Heart right ventricle (tissue), 16 donors: ENCODE measurements at regions not wholly inside any gene's neighbourhood (a gene's known extent, or its start where the extent isn't known, plus 50 kb on each side); places are given as distances from the start of the nearest gene placed in this dataset.
"Not testable (repeated sequence)": the region's sequence is repeated elsewhere in the genome, so short reads cannot be mapped to it uniquely, and the experiment has no call there.

ENCODE experiments used
- ATAC-seq, 8 donors: fragments of 200-7000 bp; cut with Tn5 transposase; one replicate each; pipeline ENCODE4 v1.9.1; 2020; ENCODE audit warnings: mild to moderate bottlenecking in 8 of 8, moderate library complexity in 8 of 8, moderate number of reproducible peaks in 1 of 8
- DNase-seq, 2 donors: peaks; one replicate each; pipeline ENCODE4 v3.0.0-alpha.2; 2020
- H3K27ac ChIP-seq, 10 donors: fragments of 200-600 bp; sonication (generic) in 2 of 10; one replicate each; pipeline versions ENCODE4 v1.5.0 to v1.8.0; 2020 to 2022; ENCODE audit warnings: mild to moderate bottlenecking in 3 of 10
- H3K27me3 ChIP-seq, 7 donors: fragments of 200-600 bp; one replicate each; pipeline ENCODE4 v1.8.0; 2021 to 2022; ENCODE audit warnings: mild to moderate bottlenecking in 2 of 7
- H3K36me3 ChIP-seq, 9 donors: fragments of 200-600 bp; sonication (generic) in 1 of 9; one replicate each; pipeline versions ENCODE4 v1.5.0 to v1.8.0; 2020 to 2022; ENCODE audit warnings: mild to moderate bottlenecking in 2 of 9
- H3K4me1 ChIP-seq, 9 donors: fragments of 200-600 bp; sonication (generic) in 1 of 9; one replicate each; pipeline versions ENCODE4 v1.5.0 to v1.8.0; 2020 to 2022; ENCODE audit warnings: mild to moderate bottlenecking in 4 of 9
- H3K4me3 ChIP-seq, 10 donors: fragments of 200-600 bp; sonication (generic) in 2 of 10; one replicate each; pipeline versions ENCODE4 v1.5.0 to v1.8.0; 2020 to 2022; ENCODE audit warnings: mild to moderate bottlenecking in 7 of 10, moderate library complexity in 2 of 10
- H3K9me3 ChIP-seq, 11 donors: fragments of 200-600 bp in 10 of 11; sonication (generic) in 2 of 11; one replicate each; pipeline versions ENCODE4 v1.5.0 to v1.8.0; 2013 to 2022; ENCODE audit warnings: mild to moderate bottlenecking in 2 of 11, control low read depth in 1 of 11, moderate library complexity in 1 of 11
- WGBS, 2 donors: extraction: QIAGEN DNeasy Blood & Tissue Kit; methylation state at CpG; one replicate each; pipeline ENCODE4 v1.1.7; 2013; ENCODE audit warnings: inconsistent platforms in 1 of 2; 5-methylcytosine and 5-hydroxymethylcytosine counted together
- intact Hi-C, 10 donors: fragments of 100-400 bp; cut with DNase I; formaldehyde crosslinking; loops; one replicate each; pipeline versions ENCODE4 v1.11.1 to v1.14.2; 2022
- TF ChIP-seq, protein P1 (sequence below), 9 donors: fragments of 200-600 bp; sonication (generic) in 2 of 9; IDR thresholded peaks; one replicate each; pipeline versions ENCODE4 v1.5.0 to v1.8.0; 2021 to 2022; ENCODE audit warnings: antibody characterized with exemption in 9 of 9, mild to moderate bottlenecking in 5 of 9, moderate library complexity in 1 of 9
- donor health status: Arrhythmogenic right ventricular cardiomyopathy.
- donor health status: ischemic (EF 13 %, LVEDD 7.1; RV severe dilation, severe dysfunction).
- donor health status: healthy with polysubstance abuse.
- donor health status: DM: no; HTN: yes; CAD: no.
- donor health status: DM: no; HTN: no; CAD: no.
- donor health status: ischemic (EF 25% LVEDD 6.9; RV normal size, moderate dysfunction).
- donor health status: ischemic (EF 25% LVEDD 5.7; RV mildly dilated, moderate dysfunction).
- donor health status: healthy.
- donor health status: DM: yes; HTN: yes; CAD: no.
- donor health status: Ischemic cardiomyopathy.
- donor health status: ischemic (EF 35%, LVEDD 5.7; RV mildly dilated, moderate dysfunction).
- donor health status: nonischemic (EF 11% LVEDD 7.7; RV severe dilation, severe dysfunction).
- donor health status: DM: yes; HTN: yes; CAD: no.
- donor health status: PGD.
- donor health status: ischemic (EF 29% LVEDD 5.4; RV normal size, mild dysfunction).
- donor health status: nonischemic (EF 23%, LVEDD 6.1; RV moderate dilation, normal function).

DNA sequence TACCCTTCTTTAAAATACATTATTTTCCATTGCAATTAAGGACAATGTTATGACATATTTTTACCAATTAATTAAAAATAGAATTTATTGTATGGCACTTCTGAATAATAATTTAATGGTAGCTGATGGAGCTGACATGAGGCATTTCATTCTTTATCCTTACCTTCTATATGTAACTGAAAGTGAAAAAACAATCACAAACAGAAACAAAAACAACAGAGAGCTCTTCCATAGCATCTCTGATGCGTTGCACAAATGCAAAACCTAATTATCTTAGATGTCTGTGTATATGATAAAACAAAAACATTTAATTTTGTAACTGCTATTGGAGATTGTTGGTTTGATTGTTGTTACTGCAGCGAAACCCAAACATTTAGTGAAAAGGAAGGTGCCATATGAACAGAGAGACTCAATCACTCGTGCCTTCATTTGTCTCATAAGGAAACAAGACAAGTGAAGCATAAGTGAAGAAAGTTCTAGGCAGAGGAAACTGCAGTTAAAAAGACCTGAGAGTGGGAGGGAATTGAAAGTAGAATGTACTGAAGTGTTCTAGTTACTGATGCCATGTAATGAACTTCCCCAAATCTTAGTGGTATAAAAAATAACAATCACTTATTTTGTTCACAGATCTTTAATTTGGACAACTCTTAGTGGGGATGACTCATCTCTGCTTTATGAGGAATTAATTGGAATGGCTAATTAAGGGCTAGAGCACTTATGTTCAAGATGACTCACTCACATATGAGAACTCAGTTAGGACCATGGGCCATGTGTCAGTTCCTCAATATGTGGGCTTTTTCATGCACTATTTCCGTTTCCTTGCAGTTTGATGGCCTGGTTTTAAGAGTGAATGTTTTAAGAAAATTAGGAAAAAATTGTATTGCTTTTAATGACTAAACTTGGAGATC, 245.0 kb upstream of the OLFM3 start:
- 80 to 85% methylated on average over 4 of the region's 4 CpGs for WGBS, 2 donors
- Histone ChIP-seq H3K27ac (no peak overlapping the region), H3K36me3 (no peaks in the 10 kb centered on the region), H3K27me3 (no peaks in the 10 kb centered on the region), H3K4me3 (no peak overlapping the region), H3K9me3 (no peaks in the 10 kb centered on the region), H3K4me1 (no peaks in the 10 kb centered on the region)
- DNase-seq (no peak), ATAC-seq (no peak)
- TF ChIP-seq, protein P1, sequence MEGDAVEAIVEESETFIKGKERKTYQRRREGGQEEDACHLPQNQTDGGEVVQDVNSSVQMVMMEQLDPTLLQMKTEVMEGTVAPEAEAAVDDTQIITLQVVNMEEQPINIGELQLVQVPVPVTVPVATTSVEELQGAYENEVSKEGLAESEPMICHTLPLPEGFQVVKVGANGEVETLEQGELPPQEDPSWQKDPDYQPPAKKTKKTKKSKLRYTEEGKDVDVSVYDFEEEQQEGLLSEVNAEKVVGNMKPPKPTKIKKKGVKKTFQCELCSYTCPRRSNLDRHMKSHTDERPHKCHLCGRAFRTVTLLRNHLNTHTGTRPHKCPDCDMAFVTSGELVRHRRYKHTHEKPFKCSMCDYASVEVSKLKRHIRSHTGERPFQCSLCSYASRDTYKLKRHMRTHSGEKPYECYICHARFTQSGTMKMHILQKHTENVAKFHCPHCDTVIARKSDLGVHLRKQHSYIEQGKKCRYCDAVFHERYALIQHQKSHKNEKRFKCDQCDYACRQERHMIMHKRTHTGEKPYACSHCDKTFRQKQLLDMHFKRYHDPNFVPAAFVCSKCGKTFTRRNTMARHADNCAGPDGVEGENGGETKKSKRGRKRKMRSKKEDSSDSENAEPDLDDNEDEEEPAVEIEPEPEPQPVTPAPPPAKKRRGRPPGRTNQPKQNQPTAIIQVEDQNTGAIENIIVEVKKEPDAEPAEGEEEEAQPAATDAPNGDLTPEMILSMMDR (IDR thresholded peaks at IDR 0.05): no peak
- intact Hi-C loops: no loop called here

DNA sequence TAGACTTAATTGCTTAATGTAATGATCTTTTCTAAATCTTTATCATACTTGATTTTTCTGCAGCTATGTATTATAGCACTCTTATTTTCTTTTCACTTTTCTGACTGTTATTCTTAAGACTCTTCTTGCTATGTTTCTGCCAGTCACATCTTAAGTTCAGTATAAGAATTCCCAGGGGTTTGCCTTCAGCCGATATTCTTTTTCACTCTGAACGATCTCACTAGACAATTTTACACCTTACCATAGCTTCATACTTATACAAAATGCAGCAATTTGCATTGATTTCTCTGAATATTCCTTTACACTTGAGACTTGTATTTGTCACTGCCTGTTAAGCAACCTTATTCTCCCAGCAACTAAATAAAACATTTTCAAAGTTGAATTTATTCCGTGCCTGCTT, 242.5 kb upstream of the OLFM3 start:
- no peak overlapping the region for H3K4me3 ChIP-seq
- TF ChIP-seq, protein P1 (IDR thresholded peaks at IDR 0.05): no peak
- H3K27ac ChIP-seq: no peak overlapping the region
- H3K36me3 ChIP-seq: no peaks in the 10 kb centered on the region
- whole genome bisulfite sequencing, 2 donors: 61 to 78% methylated on average over 3 of the region's 3 CpGs
- ATAC-seq: no peak
- H3K4me1 ChIP-seq: no peaks in the 10 kb centered on the region
- H3K9me3 ChIP-seq: peaks cover 0 to 15% (median 0%) of the 10 kb centered on the region in 11 donors
- intact Hi-C loops: no loop called here
- DNase-seq: no peak
- H3K27me3 ChIP-seq: no peaks in the 10 kb centered on the region

DNA sequence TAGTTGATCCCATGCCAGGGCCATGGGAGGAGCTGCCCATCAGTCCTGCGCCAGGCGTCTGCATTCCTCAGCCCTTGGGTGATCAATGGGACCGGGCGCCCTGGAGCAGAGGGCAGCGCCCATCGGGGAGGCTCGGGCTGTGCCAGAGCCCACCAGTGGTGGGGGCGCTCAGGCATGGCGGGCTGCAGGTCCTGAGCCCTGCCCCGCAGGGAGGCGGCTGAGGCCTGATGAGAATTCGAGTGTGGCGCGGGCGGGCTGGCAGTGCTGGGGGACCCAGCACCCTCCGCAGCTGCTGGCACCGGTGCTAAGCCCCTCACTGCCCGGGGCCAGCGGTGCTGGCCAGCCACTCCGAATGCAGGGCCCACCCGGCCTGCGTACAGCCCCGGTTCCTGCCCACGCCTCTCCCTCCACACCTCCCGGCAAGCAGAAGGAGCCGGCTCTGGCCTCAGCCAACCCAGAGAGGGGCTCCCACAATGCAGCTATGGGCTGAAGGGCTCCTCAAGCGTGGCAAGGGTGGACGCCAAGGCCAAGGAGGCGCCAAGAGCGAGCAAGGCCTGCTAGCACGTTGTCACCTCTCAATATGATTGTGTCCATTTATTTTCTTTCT, 238.1 kb upstream of the OLFM3 start:
- ATAC-seq (no peak), DNase-seq (no peak)
- peaks cover 0 to 22% (median 0%) of the 10 kb centered on the region in 11 donors for H3K9me3 ChIP-seq
- TF ChIP-seq, protein P1 (IDR thresholded peaks at IDR 0.05): no peak
- H3K27ac ChIP-seq: no peak overlapping the region
- H3K27me3 ChIP-seq: no peaks in the 10 kb centered on the region
- H3K4me3 ChIP-seq: no peak overlapping the region
- H3K36me3 ChIP-seq: no peaks in the 10 kb centered on the region
- H3K4me1 ChIP-seq: no peaks in the 10 kb centered on the region
- intact Hi-C loops: no loop called here
- WGBS, 2 donors: 89% methylated on average over 31 of the region's 31 CpGs

DNA sequence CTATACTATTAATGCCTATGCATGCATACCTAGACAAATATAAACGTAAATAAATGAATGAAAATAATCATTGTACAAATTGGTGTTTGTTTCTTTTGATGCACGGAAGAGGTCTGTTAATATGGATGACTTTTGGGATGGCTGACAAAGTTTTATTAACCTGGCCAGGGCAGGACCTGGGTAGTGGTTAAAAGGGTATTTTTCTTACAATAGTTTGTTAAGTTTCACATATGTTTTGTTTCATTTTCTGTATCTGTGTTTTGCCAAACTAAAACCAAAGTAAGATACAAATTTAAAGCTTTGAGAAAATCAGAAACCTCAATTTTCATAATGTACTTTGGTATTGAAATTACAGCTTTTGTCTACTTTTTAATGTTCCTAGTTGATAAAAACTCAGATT, 222.7 kb upstream of the OLFM3 start:
- Histone ChIP-seq H3K36me3 (no peaks in the 10 kb centered on the region), H3K9me3 (peaks cover 0 to 22% (median 6%) of the 10 kb centered on the region in 11 donors), H3K27ac (no peak overlapping the region), H3K4me3 (no peak overlapping the region), H3K27me3 (no peaks in the 10 kb centered on the region), H3K4me1 (no peaks in the 10 kb centered on the region)
- WGBS, 2 donors: 59 to 61% methylated on average over 2 of the region's 2 CpGs
- no peak for ATAC-seq
- intact Hi-C loops: no loop called here
- DNase-seq: no peak
- TF ChIP-seq, protein P1 (IDR thresholded peaks at IDR 0.05): no peak

GRCh38 chr1:102210891-102211290, 214.2 kb upstream of the OLFM3 start:
- H3K9me3 ChIP-seq, ATAC-seq, H3K4me3 ChIP-seq, H3K36me3 ChIP-seq, intact Hi-C loops, H3K4me1 ChIP-seq, H3K27ac ChIP-seq, DNase-seq, H3K27me3 ChIP-seq: not testable (repeated sequence)
- WGBS, 2 donors: 63 to 66% methylated on average over 3 of the region's 3 CpGs
